ENCODE measurements at regions not wholly inside any gene's neighbourhood (a gene's known extent, or its start where the extent isn't known, plus 50 kb on each side); places are given as distances from the start of the nearest gene placed in this dataset.

DNA sequence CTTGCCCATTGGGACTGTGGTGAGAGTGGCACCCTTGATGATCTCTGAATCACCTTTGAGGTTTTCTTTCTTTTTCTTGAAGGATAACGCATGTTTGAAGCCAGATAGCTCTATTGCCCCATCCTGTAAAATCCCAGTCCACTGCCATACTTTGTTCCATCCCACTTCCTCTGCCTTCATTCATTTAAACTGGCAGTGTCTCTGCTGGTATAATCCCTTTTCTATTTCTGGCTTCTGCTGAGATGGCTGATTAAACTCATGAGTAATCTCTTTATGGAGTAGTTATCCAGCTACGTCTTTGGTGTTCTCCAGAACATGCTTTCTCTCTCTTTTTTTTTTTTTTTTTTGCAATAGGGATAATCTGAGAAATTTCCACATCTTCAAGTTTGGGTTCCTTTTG lies 656.5 kb upstream of the SALL1 start:
- no peaks in the 10 kb centered on the region for H3K4me1 ChIP-seq (ENCODE audit: insufficient read depth, low read length)
- no peak overlapping the region for H3K4me3 ChIP-seq (ENCODE audit: low read length)
- no peak overlapping the region for H3K9ac ChIP-seq (ENCODE audit: low read depth, low read length)
- H3K9me3 ChIP-seq (ENCODE audit: insufficient read depth, low read depth, low read length), result no peaks in the 10 kb centered on the region
- no peaks in the 10 kb centered on the region for H3K27me3 ChIP-seq (ENCODE audit: insufficient read depth, low read length)
- no peak overlapping the region for H3K27ac ChIP-seq (ENCODE audit: low read length)
- H3K36me3 ChIP-seq (ENCODE audit: insufficient read depth, low read depth, low read length), result no peaks in the 10 kb centered on the region

DNA sequence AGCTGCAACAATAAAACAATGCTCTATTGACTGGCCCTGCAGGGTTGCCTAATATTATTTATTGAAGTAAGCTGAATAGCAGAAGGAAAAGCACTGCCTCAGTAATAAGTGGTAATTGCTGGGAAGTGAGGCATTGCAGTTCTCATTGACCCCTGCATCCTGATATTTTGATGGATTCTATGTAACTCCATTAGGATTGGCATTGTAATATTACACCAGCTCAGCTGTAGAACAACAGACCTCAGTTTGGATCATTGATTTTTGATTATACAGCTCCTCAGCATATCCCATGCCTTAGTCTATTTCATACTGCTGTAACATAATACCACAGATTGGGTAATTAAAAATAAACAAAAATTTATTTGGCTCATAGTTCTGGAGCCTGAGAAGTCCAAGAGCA lies 650.6 kb upstream of the SALL1 start:
- no peak overlapping the region for H3K27ac ChIP-seq (ENCODE audit: low read length)
- H3K9me3 ChIP-seq (ENCODE audit: insufficient read depth, low read depth, low read length), result no peaks in the 10 kb centered on the region
- no peaks in the 10 kb centered on the region for H3K36me3 ChIP-seq (ENCODE audit: insufficient read depth, low read depth, low read length)
- H3K4me1 ChIP-seq (ENCODE audit: insufficient read depth, low read length), result no peaks in the 10 kb centered on the region
- H3K27me3 ChIP-seq (ENCODE audit: insufficient read depth, low read length), result no peaks in the 10 kb centered on the region
- no peak overlapping the region for H3K4me3 ChIP-seq (ENCODE audit: low read length)
- H3K9ac ChIP-seq (ENCODE audit: low read depth, low read length), result no peak overlapping the region

DNA sequence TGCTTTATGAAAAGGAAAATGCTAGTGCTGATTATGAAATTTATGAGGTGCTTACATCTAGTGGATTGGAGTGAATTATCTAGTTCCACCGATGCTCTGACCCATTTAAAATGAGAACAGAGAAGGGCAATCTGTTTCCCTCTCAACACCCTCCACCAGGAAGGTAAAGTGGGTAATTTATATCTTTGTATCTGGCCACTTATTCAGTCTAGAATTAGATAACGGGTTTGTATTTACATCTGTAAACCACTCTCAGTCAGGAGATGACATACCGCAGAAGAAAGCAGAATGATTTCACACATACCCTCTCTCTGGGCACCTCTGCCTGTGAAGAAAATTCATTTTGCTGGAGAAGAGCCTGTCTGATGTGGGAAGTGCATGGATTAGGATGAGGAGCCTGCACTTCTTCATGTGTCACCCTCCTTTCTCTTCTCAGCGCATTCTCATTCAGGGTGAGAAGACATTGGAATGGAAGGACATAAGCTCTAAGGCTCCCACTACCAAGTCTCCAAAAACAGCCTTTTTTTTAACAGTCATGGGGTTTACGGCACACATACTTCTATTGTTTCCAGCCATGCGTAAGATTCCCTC lies 646.7 kb upstream of the SALL1 start:
- Histone ChIP-seq H3K4me3 (ENCODE audit: low read length) (no peak overlapping the region), H3K4me1 (ENCODE audit: insufficient read depth, low read length) (no peaks in the 10 kb centered on the region), H3K36me3 (ENCODE audit: insufficient read depth, low read depth, low read length) (no peaks in the 10 kb centered on the region), H3K9me3 (ENCODE audit: insufficient read depth, low read depth, low read length) (no peaks in the 10 kb centered on the region), H3K27ac (ENCODE audit: low read length) (no peak overlapping the region), H3K9ac (ENCODE audit: low read depth, low read length) (no peak overlapping the region), H3K27me3 (ENCODE audit: insufficient read depth, low read length) (no peaks in the 10 kb centered on the region)

DNA sequence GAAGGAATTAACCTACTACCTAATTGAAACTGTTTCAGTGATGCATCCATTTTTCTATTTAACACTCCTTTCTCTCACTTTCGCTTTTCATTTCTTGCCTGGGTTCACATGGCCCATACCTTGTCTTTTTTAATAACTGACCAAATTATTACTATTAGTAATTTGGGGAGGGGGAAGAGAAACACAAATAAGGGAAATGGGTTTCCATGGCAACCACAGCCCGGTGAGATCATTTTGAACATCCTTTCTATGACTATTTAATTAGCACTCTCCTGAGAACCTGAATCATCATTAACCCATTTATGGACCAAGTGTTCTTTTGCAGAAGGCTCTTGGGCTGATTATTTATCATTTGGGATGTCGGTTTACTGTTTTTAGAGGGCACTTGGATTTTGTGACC lies 628.2 kb upstream of the SALL1 start:
- H3K9ac ChIP-seq (ENCODE audit: low read depth, low read length), result no peak overlapping the region
- H3K36me3 ChIP-seq (ENCODE audit: insufficient read depth, low read depth, low read length), result no peaks in the 10 kb centered on the region
- no peaks in the 10 kb centered on the region for H3K9me3 ChIP-seq (ENCODE audit: insufficient read depth, low read depth, low read length)
- H3K4me3 ChIP-seq (ENCODE audit: low read length), result no peak overlapping the region
- H3K4me1 ChIP-seq (ENCODE audit: insufficient read depth, low read length), result no peaks in the 10 kb centered on the region
- H3K27ac ChIP-seq (ENCODE audit: low read length), result no peak overlapping the region
- no peaks in the 10 kb centered on the region for H3K27me3 ChIP-seq (ENCODE audit: insufficient read depth, low read length)

DNA sequence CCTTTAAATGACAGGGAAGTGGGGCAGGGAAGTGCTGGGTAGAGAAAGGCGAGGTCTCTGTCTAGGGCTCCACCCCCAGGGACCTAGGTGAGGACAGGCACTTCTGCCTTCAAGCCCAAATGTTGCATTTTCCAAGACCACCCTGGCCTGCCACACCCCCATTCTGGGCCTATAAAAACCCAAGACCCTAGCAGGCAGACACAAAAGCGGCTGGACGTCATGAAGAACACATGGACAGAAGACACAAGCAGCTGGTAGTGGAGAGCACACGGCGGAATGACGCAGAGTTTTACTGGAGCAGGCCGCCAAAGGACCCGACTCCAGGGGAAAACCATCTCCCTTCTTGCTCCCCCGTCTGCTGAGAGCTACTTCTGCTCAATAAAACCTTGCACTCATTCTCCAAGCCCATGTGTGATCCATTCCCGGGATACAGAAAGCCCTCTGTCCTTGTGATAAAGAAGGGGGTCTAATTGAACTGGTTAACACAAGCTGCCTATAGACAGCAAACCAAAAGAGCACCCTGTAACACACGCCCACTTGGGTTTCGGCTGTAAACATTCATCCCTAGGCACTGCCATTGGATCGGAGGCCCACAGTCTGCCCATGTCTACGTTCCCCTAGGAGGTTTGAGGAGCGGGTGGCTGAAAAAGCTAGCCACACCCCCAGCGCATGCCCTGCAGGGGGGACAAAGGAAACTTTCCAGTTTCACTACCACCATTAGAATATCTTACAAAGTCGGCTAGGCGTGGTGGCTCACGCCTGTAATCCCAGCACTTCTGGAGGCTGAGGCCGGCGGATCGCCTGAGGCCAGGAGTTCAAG lies 622.2 kb upstream of the SALL1 start:
- H3K9me3 ChIP-seq (ENCODE audit: insufficient read depth, low read depth, low read length), result no peaks in the 10 kb centered on the region
- H3K4me1 ChIP-seq (ENCODE audit: insufficient read depth, low read length), result no peaks in the 10 kb centered on the region
- H3K36me3 ChIP-seq (ENCODE audit: insufficient read depth, low read depth, low read length), result no peaks in the 10 kb centered on the region
- H3K27ac ChIP-seq (ENCODE audit: low read length), result no peak overlapping the region
- no peak overlapping the region for H3K9ac ChIP-seq (ENCODE audit: low read depth, low read length)
- no peak overlapping the region for H3K4me3 ChIP-seq (ENCODE audit: low read length)
- no peaks in the 10 kb centered on the region for H3K27me3 ChIP-seq (ENCODE audit: insufficient read depth, low read length)

DNA sequence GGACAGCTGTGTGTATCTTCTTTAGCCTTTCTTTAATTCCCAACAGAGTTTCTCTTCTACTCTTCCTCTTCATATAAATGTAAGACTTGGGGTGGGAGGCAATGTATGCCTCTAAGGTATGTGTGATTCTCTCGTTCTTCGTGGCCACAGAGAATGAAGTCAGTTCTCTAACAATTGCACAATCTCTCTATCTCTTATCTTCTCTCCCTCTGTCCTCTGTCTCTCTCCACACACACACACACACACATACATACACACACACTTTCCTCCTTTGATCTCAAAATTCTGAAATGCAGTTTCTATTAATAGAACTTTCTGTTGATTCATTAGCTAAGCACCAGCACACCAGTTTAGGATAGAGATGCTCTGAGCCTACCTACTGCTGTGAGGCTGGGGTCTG lies 615.7 kb upstream of the SALL1 start:
- H3K4me1 ChIP-seq (ENCODE audit: insufficient read depth, low read length), result peaks cover 8% of the 10 kb centered on the region; the same call in 1 of the 2 replicates
- H3K27ac ChIP-seq (ENCODE audit: low read length), result no peak overlapping the region
- H3K9me3 ChIP-seq (ENCODE audit: insufficient read depth, low read depth, low read length), result no peaks in the 10 kb centered on the region
- no peaks in the 10 kb centered on the region for H3K36me3 ChIP-seq (ENCODE audit: insufficient read depth, low read depth, low read length)
- no peak overlapping the region for H3K9ac ChIP-seq (ENCODE audit: low read depth, low read length)
- H3K27me3 ChIP-seq (ENCODE audit: insufficient read depth, low read length), result peaks cover 6% of the 10 kb centered on the region; the same call in 1 of the 2 replicates
- no peak overlapping the region for H3K4me3 ChIP-seq (ENCODE audit: low read length)

- Histone ChIP-seq H3K36me3 (ENCODE audit: insufficient read depth, low read depth, low read length) (no peaks in the 10 kb centered on the region), H3K27me3 (ENCODE audit: insufficient read depth, low read length) (peaks cover 6% of the 10 kb centered on the region; the same call in 1 of the 2 replicates), H3K9me3 (ENCODE audit: insufficient read depth, low read depth, low read length) (no peaks in the 10 kb centered on the region), H3K27ac (ENCODE audit: low read length) (no peak overlapping the region), H3K4me3 (ENCODE audit: low read length) (no peak overlapping the region), H3K9ac (ENCODE audit: low read depth, low read length) (no peak overlapping the region), H3K4me1 (ENCODE audit: insufficient read depth, low read length) (peaks cover 19% of the 10 kb centered on the region; the same call in 1 of the 2 replicates)
These were observed 612.1 kb upstream of the SALL1 start for GRCh38 chr16:51763072-51763661.

GRCh38 chr16:51762081-51762996 lies 611.3 kb upstream of the SALL1 start:
- peaks cover 6% of the 10 kb centered on the region; the same call in 1 of the 2 replicates for H3K27me3 ChIP-seq (ENCODE audit: insufficient read depth, low read length)
- peak overlapping the region; percentile 37; the same call in 1 of the 2 replicates for H3K4me3 ChIP-seq (ENCODE audit: low read length)
- H3K4me1 ChIP-seq (ENCODE audit: insufficient read depth, low read length), result peaks cover 19% of the 10 kb centered on the region; the same call in 1 of the 2 replicates
- H3K36me3 ChIP-seq (ENCODE audit: insufficient read depth, low read depth, low read length), result no peaks in the 10 kb centered on the region
- no peaks in the 10 kb centered on the region for H3K9me3 ChIP-seq (ENCODE audit: insufficient read depth, low read depth, low read length)
- H3K9ac ChIP-seq (ENCODE audit: low read depth, low read length), result no peak overlapping the region
- H3K27ac ChIP-seq (ENCODE audit: low read length), result no peak overlapping the region

DNA sequence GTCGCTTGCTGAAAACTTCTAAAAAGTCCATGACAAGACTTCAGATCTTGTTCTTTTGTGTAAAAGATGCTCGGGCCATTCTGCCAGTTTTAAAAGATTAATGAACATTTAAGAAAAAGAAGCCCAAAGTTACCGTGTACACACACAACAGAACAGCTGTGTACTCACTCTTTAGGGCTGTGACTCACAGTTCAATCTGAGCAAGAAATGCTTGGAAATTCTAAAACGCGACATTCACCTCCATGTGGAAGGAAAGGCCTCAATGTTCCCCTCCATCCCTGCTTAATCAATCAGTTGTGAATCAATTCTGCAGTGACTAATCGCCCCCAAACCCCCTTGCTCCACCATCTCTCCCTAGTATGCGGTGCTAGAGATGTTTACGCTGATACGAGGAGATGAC lies 609.9 kb upstream of the SALL1 start:
- peaks cover 19% of the 10 kb centered on the region; the same call in 1 of the 2 replicates for H3K4me1 ChIP-seq (ENCODE audit: insufficient read depth, low read length)
- H3K9ac ChIP-seq (ENCODE audit: low read depth, low read length), result no peak overlapping the region
- no peak overlapping the region for H3K4me3 ChIP-seq (ENCODE audit: low read length)
- H3K36me3 ChIP-seq (ENCODE audit: insufficient read depth, low read depth, low read length), result no peaks in the 10 kb centered on the region
- H3K27me3 ChIP-seq (ENCODE audit: insufficient read depth, low read length), result peaks cover 6% of the 10 kb centered on the region; the same call in 1 of the 2 replicates
- H3K27ac ChIP-seq (ENCODE audit: low read length), result no peak overlapping the region
- no peaks in the 10 kb centered on the region for H3K9me3 ChIP-seq (ENCODE audit: insufficient read depth, low read depth, low read length)

DNA sequence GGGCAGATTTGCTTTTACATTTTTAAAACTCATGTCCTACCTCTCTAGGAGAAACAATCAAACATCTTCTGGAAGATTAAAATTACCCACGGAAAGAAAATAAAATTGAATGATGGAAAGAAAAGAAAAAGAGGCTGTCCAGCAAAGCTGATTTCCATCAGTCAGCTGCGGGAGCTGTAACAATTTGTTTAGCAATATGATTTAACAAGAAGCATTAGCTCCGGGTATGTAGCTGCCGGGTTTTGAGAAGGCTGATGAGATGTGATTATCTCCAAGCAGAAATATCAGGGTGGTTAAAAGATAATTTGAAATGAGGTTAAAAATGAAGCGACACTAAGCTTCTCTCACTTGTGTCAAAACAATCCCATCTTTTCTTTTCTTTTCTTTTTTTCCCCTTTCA lies 608.9 kb upstream of the SALL1 start:
- no peak overlapping the region for H3K27ac ChIP-seq (ENCODE audit: low read length)

GRCh38 chr16:51759329-51759728 lies 608.3 kb upstream of the SALL1 start:
- no peak overlapping the region for H3K27ac ChIP-seq (ENCODE audit: low read length)
- no peak overlapping the region for H3K4me3 ChIP-seq (ENCODE audit: low read length)
- no peak overlapping the region for H3K9ac ChIP-seq (ENCODE audit: low read depth, low read length)
- H3K36me3 ChIP-seq (ENCODE audit: insufficient read depth, low read depth, low read length), result no peaks in the 10 kb centered on the region
- peaks cover 32% of the 10 kb centered on the region; the same call in 1 of the 2 replicates for H3K4me1 ChIP-seq (ENCODE audit: insufficient read depth, low read length)
- H3K9me3 ChIP-seq (ENCODE audit: insufficient read depth, low read depth, low read length), result no peaks in the 10 kb centered on the region
- H3K27me3 ChIP-seq (ENCODE audit: insufficient read depth, low read length), result peaks cover 6% of the 10 kb centered on the region; the same call in 1 of the 2 replicates

More for the DNA sequence above, 608.9 kb upstream of the SALL1 start:
- Histone ChIP-seq H3K4me1 (ENCODE audit: insufficient read depth, low read length) (peaks cover 27% of the 10 kb centered on the region; the same call in 1 of the 2 replicates), H3K4me3 (ENCODE audit: low read length) (no peak overlapping the region), H3K27me3 (ENCODE audit: insufficient read depth, low read length) (peaks cover 6% of the 10 kb centered on the region; the same call in 1 of the 2 replicates), H3K36me3 (ENCODE audit: insufficient read depth, low read depth, low read length) (no peaks in the 10 kb centered on the region), H3K9me3 (ENCODE audit: insufficient read depth, low read depth, low read length) (no peaks in the 10 kb centered on the region), H3K9ac (ENCODE audit: low read depth, low read length) (no peak overlapping the region)
